ENCODE measurements at regions not wholly inside any gene's neighbourhood (a gene's known extent, or its start where the extent isn't known, plus 50 kb on each side); places are given as distances from the start of the nearest gene placed in this dataset.

- in situ Hi-C loops (cut with HindIII; ENCODE audit: low pct_unique_long_range_greater_than_20kb, low sequenced_read_pairs) (no loop called here), intact Hi-C loops (cut with micrococcal nuclease; ENCODE audit: unreplicated experiment) (no loop called here)
- H3K27me3 ChIP-seq (ENCODE audit: control insufficient read depth, insufficient read depth, low read length): no peaks in the 10 kb centered on the region
- no peak overlapping the region for H3K4me3 ChIP-seq (ENCODE audit: low read depth in 2 of 2, low read length in 2 of 2)
- H3K9me3 ChIP-seq (ENCODE audit: control insufficient read depth, insufficient read depth, low read depth, low read length): no peaks in the 10 kb centered on the region
- TF ChIP-seq SIN3A (IDR thresholded peaks at IDR 0.05; ENCODE audit: borderline replicate concordance, insufficient read depth, low read depth, low read length): no peak
- TF ChIP-seq TCF7L2 (IDR thresholded peaks at IDR 0.05; ENCODE audit: low read depth, low read length): no peak
- TF ChIP-seq, protein P1, sequence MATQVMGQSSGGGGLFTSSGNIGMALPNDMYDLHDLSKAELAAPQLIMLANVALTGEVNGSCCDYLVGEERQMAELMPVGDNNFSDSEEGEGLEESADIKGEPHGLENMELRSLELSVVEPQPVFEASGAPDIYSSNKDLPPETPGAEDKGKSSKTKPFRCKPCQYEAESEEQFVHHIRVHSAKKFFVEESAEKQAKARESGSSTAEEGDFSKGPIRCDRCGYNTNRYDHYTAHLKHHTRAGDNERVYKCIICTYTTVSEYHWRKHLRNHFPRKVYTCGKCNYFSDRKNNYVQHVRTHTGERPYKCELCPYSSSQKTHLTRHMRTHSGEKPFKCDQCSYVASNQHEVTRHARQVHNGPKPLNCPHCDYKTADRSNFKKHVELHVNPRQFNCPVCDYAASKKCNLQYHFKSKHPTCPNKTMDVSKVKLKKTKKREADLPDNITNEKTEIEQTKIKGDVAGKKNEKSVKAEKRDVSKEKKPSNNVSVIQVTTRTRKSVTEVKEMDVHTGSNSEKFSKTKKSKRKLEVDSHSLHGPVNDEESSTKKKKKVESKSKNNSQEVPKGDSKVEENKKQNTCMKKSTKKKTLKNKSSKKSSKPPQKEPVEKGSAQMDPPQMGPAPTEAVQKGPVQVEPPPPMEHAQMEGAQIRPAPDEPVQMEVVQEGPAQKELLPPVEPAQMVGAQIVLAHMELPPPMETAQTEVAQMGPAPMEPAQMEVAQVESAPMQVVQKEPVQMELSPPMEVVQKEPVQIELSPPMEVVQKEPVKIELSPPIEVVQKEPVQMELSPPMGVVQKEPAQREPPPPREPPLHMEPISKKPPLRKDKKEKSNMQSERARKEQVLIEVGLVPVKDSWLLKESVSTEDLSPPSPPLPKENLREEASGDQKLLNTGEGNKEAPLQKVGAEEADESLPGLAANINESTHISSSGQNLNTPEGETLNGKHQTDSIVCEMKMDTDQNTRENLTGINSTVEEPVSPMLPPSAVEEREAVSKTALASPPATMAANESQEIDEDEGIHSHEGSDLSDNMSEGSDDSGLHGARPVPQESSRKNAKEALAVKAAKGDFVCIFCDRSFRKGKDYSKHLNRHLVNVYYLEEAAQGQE (IDR thresholded peaks at IDR 0.05; ENCODE audit: insufficient read depth in 1 of 2, low read depth in 2 of 2, low read length in 1 of 2): no peak
- TF ChIP-seq POLR2AphosphoS5 (IDR thresholded peaks at IDR 0.05; ENCODE audit: low read depth, low read length): no peak
- TF ChIP-seq CTCF (IDR thresholded peaks at IDR 0.05): no peak
- H3K4me1 ChIP-seq (ENCODE audit: control insufficient read depth, insufficient read depth, low read length): no peaks in the 10 kb centered on the region
- no peaks in the 10 kb centered on the region for H3K36me3 ChIP-seq (ENCODE audit: control insufficient read depth, insufficient read depth, low read length)
- no TSS peak for BruUV-seq (replicated peaks)
- DNase-seq (ENCODE audit: low read depth, low spot score) (no peak), ATAC-seq (no peak)
- no peak overlapping the region for H3K27ac ChIP-seq (ENCODE audit: low read length)
- ChIA-PET POLR2A (no interaction called here), CTCF (no interaction called here)
Measured at GRCh38 chr3:103057487-103057886, 622.7 kb downstream of the ZPLD1 start.

GRCh38 chr3:103059432-103059831 lies 624.6 kb downstream of the ZPLD1 start:
- Histone ChIP-seq H3K27ac (ENCODE audit: low read length) (no peak overlapping the region), H3K4me1 (ENCODE audit: control insufficient read depth, insufficient read depth, low read length) (no peaks in the 10 kb centered on the region), H3K9me3 (ENCODE audit: control insufficient read depth, insufficient read depth, low read depth, low read length) (no peaks in the 10 kb centered on the region), H3K27me3 (ENCODE audit: control insufficient read depth, insufficient read depth, low read length) (no peaks in the 10 kb centered on the region), H3K36me3 (ENCODE audit: control insufficient read depth, insufficient read depth, low read length) (no peaks in the 10 kb centered on the region), H3K4me3 (ENCODE audit: low read depth in 2 of 2, low read length in 2 of 2) (no peak overlapping the region)
- DNase-seq (ENCODE audit: low read depth, low spot score) (no peak), ATAC-seq (no peak)
- ChIA-PET CTCF (no interaction called here), POLR2A (no interaction called here)
- TF ChIP-seq POLR2AphosphoS5 (IDR thresholded peaks at IDR 0.05; ENCODE audit: low read depth, low read length) (no peak), TCF7L2 (IDR thresholded peaks at IDR 0.05; ENCODE audit: low read depth, low read length) (no peak), CTCF (IDR thresholded peaks at IDR 0.05) (no peak), SIN3A (IDR thresholded peaks at IDR 0.05; ENCODE audit: borderline replicate concordance, insufficient read depth, low read depth, low read length) (no peak)
- TF ChIP-seq, protein P1 (IDR thresholded peaks at IDR 0.05; ENCODE audit: insufficient read depth in 1 of 2, low read depth in 2 of 2, low read length in 1 of 2): no peak
- in situ Hi-C loops (cut with HindIII; ENCODE audit: low pct_unique_long_range_greater_than_20kb, low sequenced_read_pairs) (no loop called here), intact Hi-C loops (cut with micrococcal nuclease; ENCODE audit: unreplicated experiment) (no loop called here)
- no TSS peak for BruUV-seq (replicated peaks)
